ENCODE measurements at regions not wholly inside any gene's neighbourhood (a gene's known extent, or its start where the extent isn't known, plus 50 kb on each side); places are given as distances from the start of the nearest gene placed in this dataset.

DNA sequence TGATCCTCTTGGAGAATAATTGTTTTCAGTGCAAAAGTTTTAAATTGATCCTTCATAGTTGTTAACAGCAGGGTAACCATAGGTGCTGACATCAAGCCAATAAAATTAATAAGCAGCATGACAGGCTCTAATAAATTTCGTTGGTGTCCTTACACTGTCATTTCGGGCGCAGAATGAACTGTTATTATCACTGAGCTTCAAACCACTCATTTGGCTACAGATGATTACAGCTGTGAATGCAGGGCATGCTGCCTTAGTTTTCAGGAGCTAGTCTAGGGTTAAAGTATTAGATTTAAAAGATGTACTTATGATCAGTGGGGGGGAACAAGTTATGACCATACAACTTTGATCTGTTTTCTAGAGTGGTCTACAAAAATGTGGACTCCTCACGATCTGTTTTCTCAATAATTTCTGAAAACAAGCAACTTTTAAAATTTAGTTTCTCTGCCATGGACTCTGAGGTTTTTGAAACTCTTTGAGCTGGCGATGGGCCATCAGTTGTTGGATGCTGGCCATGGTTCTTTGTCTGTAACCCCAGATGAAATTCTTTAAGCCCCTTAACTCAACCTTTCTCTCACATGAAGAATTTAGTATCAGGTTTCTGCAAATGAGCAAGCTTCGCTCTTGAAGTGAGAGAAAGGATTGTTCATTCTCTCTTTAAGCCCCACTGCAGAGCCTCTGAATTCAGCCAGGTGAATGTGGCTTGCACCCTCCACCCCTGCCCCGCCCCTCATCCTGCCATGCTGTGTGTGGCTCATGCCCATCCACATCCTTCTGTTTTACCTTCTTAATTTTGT, 99.1 kb upstream of the MTHFD1L start:
- in situ Hi-C loops (cut with MboI) (no loop called here), intact Hi-C loops (cut with micrococcal nuclease; ENCODE audit: unreplicated experiment) (no loop called here)
- ChIA-PET CTCF (interaction anchor here (0.8 to 2.6 kb wide), 4 partner anchors 8 to 123 kb away, joined by 3 to 12 read pairs (median 4); no protein-coding TSS in a partner anchor), RAD21 (ENCODE audit: unreplicated experiment) (interaction anchor here (1.0 to 1.3 kb wide), 2 partner anchors 25 to 49 kb away, joined by 3 read pairs; no protein-coding TSS in a partner anchor), SMC1A (ENCODE audit: uncharacterized antibody, unreplicated experiment) (interaction anchor here (0.7 to 1.6 kb wide), 11 partner anchors 11 to 80 kb away, joined by 3 to 4 read pairs (median 3); no protein-coding TSS in a partner anchor), POLR2A (interaction anchor here (0.5 to 0.9 kb wide), 3 partner anchors 46 to 620 kb away, joined by 3 to 5 read pairs (median 3); no protein-coding TSS in a partner anchor)
- WGBS (ENCODE audit: insufficient coverage, insufficient replicate concordance, low lambda C conversion rate, missing lambda C conversion rate), result 66% methylated on average over 7 of the region's 7 CpGs
- no peak for TF ChIP-seq PML (IDR thresholded peaks at IDR 0.05; ENCODE audit: low read length)
- no peak for TF ChIP-seq HDGF (IDR thresholded peaks at IDR 0.05)
- H3K36me3 ChIP-seq (ENCODE audit: control insufficient read depth in 2 of 2, insufficient read depth in 2 of 2, low read length in 1 of 2), result no peaks in the 10 kb centered on the region; a peak in 1 of 4 replicates
- no peak overlapping the region for H3K9ac ChIP-seq (ENCODE audit: control insufficient read depth, insufficient read depth, low read length)
- peaks cover 19% of the 10 kb centered on the region for H3K4me1 ChIP-seq (ENCODE audit: control insufficient read depth, insufficient read depth, low read length)
- H3K4me2 ChIP-seq (ENCODE audit: control insufficient read depth, insufficient read depth), result peak overlapping the region; percentile 18
- no peak overlapping the region for H3K4me3 ChIP-seq
- H4K20me1 ChIP-seq (ENCODE audit: control insufficient read depth, insufficient read depth), result no peaks in the 10 kb centered on the region
- BruUV-seq (replicated peaks), result no TSS peak
- no peak for DNase-seq (ENCODE audit: low read depth, low spot score)
- no peak for FAIRE-seq
- no peak overlapping the region for H3K27ac ChIP-seq (ENCODE audit: control insufficient read depth, insufficient read depth)
- H2AFZ ChIP-seq (ENCODE audit: control insufficient read depth, low read depth, low read length), result no peak overlapping the region
- no peak for ATAC-seq
- H3K79me2 ChIP-seq (ENCODE audit: control insufficient read depth, insufficient read depth, low read length), result no peaks in the 10 kb centered on the region
- no peaks in the 10 kb centered on the region for H3K27me3 ChIP-seq (replicated peaks in 1 of 2; ENCODE audit: control insufficient read depth in 2 of 2, insufficient read depth in 2 of 2, low read length in 1 of 2)
- H3K9me3 ChIP-seq (replicated peaks; ENCODE audit: control insufficient read depth, insufficient read depth, low read length), result no peaks in the 10 kb centered on the region

DNA sequence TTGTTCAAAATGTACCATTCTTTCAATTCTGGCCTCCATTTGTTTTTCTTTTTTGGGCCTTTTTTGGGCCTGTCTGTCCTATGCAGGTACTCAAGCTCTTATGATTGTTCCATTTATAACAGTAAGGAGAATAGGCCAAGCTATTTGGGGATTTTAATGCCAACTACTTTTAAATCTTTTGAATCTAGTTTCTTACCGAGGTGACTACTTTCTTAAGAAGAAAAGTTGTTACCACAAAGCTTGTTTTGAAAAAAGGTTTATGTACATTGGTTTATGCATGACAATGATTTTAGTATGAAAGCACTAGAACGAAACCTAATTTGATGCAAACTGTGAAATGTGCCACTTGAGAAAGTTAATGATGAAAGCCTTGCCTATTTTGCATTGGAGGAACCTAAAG, 98.3 kb upstream of the MTHFD1L start:
- DNase-seq (ENCODE audit: low read depth, low spot score) (no peak), ATAC-seq (no peak), FAIRE-seq (no peak)
- no peaks in the 10 kb centered on the region for H3K9me3 ChIP-seq (replicated peaks; ENCODE audit: control insufficient read depth, insufficient read depth, low read length)
- H3K36me3 ChIP-seq (ENCODE audit: control insufficient read depth in 2 of 2, insufficient read depth in 2 of 2, low read length in 1 of 2), result no peaks in the 10 kb centered on the region; a peak in 1 of 4 replicates
- no peaks in the 10 kb centered on the region for H4K20me1 ChIP-seq (ENCODE audit: control insufficient read depth, insufficient read depth)
- no peak overlapping the region for H3K9ac ChIP-seq (ENCODE audit: control insufficient read depth, insufficient read depth, low read length)
- H3K4me3 ChIP-seq, result no peak overlapping the region
- H3K27ac ChIP-seq (ENCODE audit: control insufficient read depth, insufficient read depth), result no peak overlapping the region
- H2AFZ ChIP-seq (ENCODE audit: control insufficient read depth, low read depth, low read length), result no peak overlapping the region
- no TSS peak for BruUV-seq (replicated peaks)
- no peaks in the 10 kb centered on the region for H3K27me3 ChIP-seq (replicated peaks in 1 of 2; ENCODE audit: control insufficient read depth in 2 of 2, insufficient read depth in 2 of 2, low read length in 1 of 2)
- CTCF ChIA-PET, result interaction anchor here (0.8 to 2.6 kb wide), 4 partner anchors 9 to 123 kb away, joined by 3 to 12 read pairs (median 4); no protein-coding TSS in a partner anchor
- RAD21 ChIA-PET (ENCODE audit: unreplicated experiment), result interaction anchor here (1.0 to 1.3 kb wide), 2 partner anchors 26 to 48 kb away, joined by 3 read pairs; no protein-coding TSS in a partner anchor
- POLR2A ChIA-PET, result no interaction called here
- no peak for TF ChIP-seq SPI1 (IDR thresholded peaks at IDR 0.05; ENCODE audit: borderline replicate concordance, insufficient read depth, low read depth, low read length)
- SMC1A ChIA-PET (ENCODE audit: uncharacterized antibody, unreplicated experiment), result interaction anchor here (0.7 to 1.6 kb wide), 13 partner anchors 11 to 357 kb away, joined by 3 to 4 read pairs (median 3); no protein-coding TSS in a partner anchor
- H3K4me1 ChIP-seq (ENCODE audit: control insufficient read depth, insufficient read depth, low read length), result peaks cover 19% of the 10 kb centered on the region
- no peaks in the 10 kb centered on the region for H3K79me2 ChIP-seq (ENCODE audit: control insufficient read depth, insufficient read depth, low read length)
- WGBS (ENCODE audit: insufficient coverage, insufficient replicate concordance, low lambda C conversion rate, missing lambda C conversion rate), result 82% methylated on average over 2 of the region's 2 CpGs
- H3K4me2 ChIP-seq (ENCODE audit: control insufficient read depth, insufficient read depth), result no peak overlapping the region
- intact Hi-C loops (cut with micrococcal nuclease; ENCODE audit: unreplicated experiment), result no loop called here
- in situ Hi-C loops (cut with MboI), result no loop called here

Measured in GM12878 (cell line).